ENCODE measurements at regions not wholly inside any gene's neighbourhood (a gene's known extent, or its start where the extent isn't known, plus 50 kb on each side); places are given as distances from the start of the nearest gene placed in this dataset.

- no peak for DNase-seq
- no peak for ATAC-seq (ENCODE audit: insufficient read depth, low read depth)
- Histone ChIP-seq H3K27ac (ENCODE audit: low read length) (no peak overlapping the region), H4K20me1 (ENCODE audit: insufficient read depth, low read length) (no peaks in the 10 kb centered on the region), H3K9ac (ENCODE audit: low read depth, low read length) (no peak overlapping the region), H2AFZ (ENCODE audit: low read depth, low read length) (no peak overlapping the region), H3K4me3 (ENCODE audit: low read depth in 1 of 2, low read length in 2 of 2) (no peak overlapping the region), H3K4me1 (ENCODE audit: insufficient read depth, low read length) (no peaks in the 10 kb centered on the region), H3K4me2 (ENCODE audit: insufficient read depth, low read length) (no peak overlapping the region), H3K36me3 (ENCODE audit: insufficient read depth, low read length) (no peaks in the 10 kb centered on the region), H3K79me2 (ENCODE audit: insufficient read depth, low read length) (no peaks in the 10 kb centered on the region), H3K9me3 (ENCODE audit: insufficient read depth, low read length, severe bottlenecking) (no peaks in the 10 kb centered on the region), H3K27me3 (ENCODE audit: insufficient read depth, low read length, poor library complexity) (peaks cover 14% of the 10 kb centered on the region)
- TF ChIP-seq, protein P1, sequence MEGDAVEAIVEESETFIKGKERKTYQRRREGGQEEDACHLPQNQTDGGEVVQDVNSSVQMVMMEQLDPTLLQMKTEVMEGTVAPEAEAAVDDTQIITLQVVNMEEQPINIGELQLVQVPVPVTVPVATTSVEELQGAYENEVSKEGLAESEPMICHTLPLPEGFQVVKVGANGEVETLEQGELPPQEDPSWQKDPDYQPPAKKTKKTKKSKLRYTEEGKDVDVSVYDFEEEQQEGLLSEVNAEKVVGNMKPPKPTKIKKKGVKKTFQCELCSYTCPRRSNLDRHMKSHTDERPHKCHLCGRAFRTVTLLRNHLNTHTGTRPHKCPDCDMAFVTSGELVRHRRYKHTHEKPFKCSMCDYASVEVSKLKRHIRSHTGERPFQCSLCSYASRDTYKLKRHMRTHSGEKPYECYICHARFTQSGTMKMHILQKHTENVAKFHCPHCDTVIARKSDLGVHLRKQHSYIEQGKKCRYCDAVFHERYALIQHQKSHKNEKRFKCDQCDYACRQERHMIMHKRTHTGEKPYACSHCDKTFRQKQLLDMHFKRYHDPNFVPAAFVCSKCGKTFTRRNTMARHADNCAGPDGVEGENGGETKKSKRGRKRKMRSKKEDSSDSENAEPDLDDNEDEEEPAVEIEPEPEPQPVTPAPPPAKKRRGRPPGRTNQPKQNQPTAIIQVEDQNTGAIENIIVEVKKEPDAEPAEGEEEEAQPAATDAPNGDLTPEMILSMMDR (IDR thresholded peaks at IDR 0.05; ENCODE audit: borderline replicate concordance, extremely low read depth, low read length, poor library complexity, severe bottlenecking): no peak
- no peak for TF ChIP-seq EZH2 (IDR thresholded peaks at IDR 0.05; ENCODE audit: borderline replicate concordance, low read depth, low read length, severe bottlenecking)
Observed at GRCh38 chr1:209427811-209428210, 155.7 kb upstream of the CAMK1G start.

- Histone ChIP-seq H3K9me3 (ENCODE audit: insufficient read depth, low read length, severe bottlenecking) (no peaks in the 10 kb centered on the region), H3K36me3 (ENCODE audit: insufficient read depth, low read length) (no peaks in the 10 kb centered on the region), H3K79me2 (ENCODE audit: insufficient read depth, low read length) (no peaks in the 10 kb centered on the region), H3K4me2 (ENCODE audit: insufficient read depth, low read length) (no peak overlapping the region), H2AFZ (ENCODE audit: low read depth, low read length) (no peak overlapping the region), H3K27ac (ENCODE audit: low read length) (no peak overlapping the region), H3K4me1 (ENCODE audit: insufficient read depth, low read length) (no peaks in the 10 kb centered on the region), H3K9ac (ENCODE audit: low read depth, low read length) (no peak overlapping the region), H4K20me1 (ENCODE audit: insufficient read depth, low read length) (no peaks in the 10 kb centered on the region), H3K4me3 (ENCODE audit: low read depth in 1 of 2, low read length in 2 of 2) (no peak overlapping the region), H3K27me3 (ENCODE audit: insufficient read depth, low read length, poor library complexity) (peaks cover 11% of the 10 kb centered on the region)
- no peak for DNase-seq
- ATAC-seq (ENCODE audit: insufficient read depth, low read depth): no peak
- no peak for TF ChIP-seq EZH2 (IDR thresholded peaks at IDR 0.05; ENCODE audit: borderline replicate concordance, low read depth, low read length, severe bottlenecking)
- TF ChIP-seq, protein P1 (IDR thresholded peaks at IDR 0.05; ENCODE audit: borderline replicate concordance, extremely low read depth, low read length, poor library complexity, severe bottlenecking): no peak
Observed at GRCh38 chr1:209428241-209428921, 155.1 kb upstream of the CAMK1G start.

GRCh38 chr1:209429611-209430010 lies 153.9 kb upstream of the CAMK1G start:
- no peak overlapping the region for H3K4me2 ChIP-seq (ENCODE audit: insufficient read depth, low read length)
- no peaks in the 10 kb centered on the region for H4K20me1 ChIP-seq (ENCODE audit: insufficient read depth, low read length)
- no peak overlapping the region for H2AFZ ChIP-seq (ENCODE audit: low read depth, low read length)
- no peaks in the 10 kb centered on the region for H3K9me3 ChIP-seq (ENCODE audit: insufficient read depth, low read length, severe bottlenecking)
- ATAC-seq (ENCODE audit: insufficient read depth, low read depth) (no peak), DNase-seq (no peak)
- no peak overlapping the region for H3K27ac ChIP-seq (ENCODE audit: low read length)
- TF ChIP-seq EZH2 (IDR thresholded peaks at IDR 0.05; ENCODE audit: borderline replicate concordance, low read depth, low read length, severe bottlenecking): no peak
- TF ChIP-seq, protein P1 (IDR thresholded peaks at IDR 0.05; ENCODE audit: borderline replicate concordance, extremely low read depth, low read length, poor library complexity, severe bottlenecking): no peak
- H3K79me2 ChIP-seq (ENCODE audit: insufficient read depth, low read length): no peaks in the 10 kb centered on the region
- H3K4me3 ChIP-seq (ENCODE audit: low read depth in 1 of 2, low read length in 2 of 2): no peak overlapping the region
- no peaks in the 10 kb centered on the region for H3K36me3 ChIP-seq (ENCODE audit: insufficient read depth, low read length)
- peaks cover 6% of the 10 kb centered on the region for H3K27me3 ChIP-seq (ENCODE audit: insufficient read depth, low read length, poor library complexity)
- no peak overlapping the region for H3K9ac ChIP-seq (ENCODE audit: low read depth, low read length)
- H3K4me1 ChIP-seq (ENCODE audit: insufficient read depth, low read length): no peaks in the 10 kb centered on the region

Measured in DND-41 (cell line).